ENCODE measurements at regions not wholly inside any gene's neighbourhood (a gene's known extent, or its start where the extent isn't known, plus 50 kb on each side); places are given as distances from the start of the nearest gene placed in this dataset.

GRCh38 chr2:181376999-181377398, 80.2 kb upstream of the ITGA4 start (continued):
- TF ChIP-seq, protein P1, sequence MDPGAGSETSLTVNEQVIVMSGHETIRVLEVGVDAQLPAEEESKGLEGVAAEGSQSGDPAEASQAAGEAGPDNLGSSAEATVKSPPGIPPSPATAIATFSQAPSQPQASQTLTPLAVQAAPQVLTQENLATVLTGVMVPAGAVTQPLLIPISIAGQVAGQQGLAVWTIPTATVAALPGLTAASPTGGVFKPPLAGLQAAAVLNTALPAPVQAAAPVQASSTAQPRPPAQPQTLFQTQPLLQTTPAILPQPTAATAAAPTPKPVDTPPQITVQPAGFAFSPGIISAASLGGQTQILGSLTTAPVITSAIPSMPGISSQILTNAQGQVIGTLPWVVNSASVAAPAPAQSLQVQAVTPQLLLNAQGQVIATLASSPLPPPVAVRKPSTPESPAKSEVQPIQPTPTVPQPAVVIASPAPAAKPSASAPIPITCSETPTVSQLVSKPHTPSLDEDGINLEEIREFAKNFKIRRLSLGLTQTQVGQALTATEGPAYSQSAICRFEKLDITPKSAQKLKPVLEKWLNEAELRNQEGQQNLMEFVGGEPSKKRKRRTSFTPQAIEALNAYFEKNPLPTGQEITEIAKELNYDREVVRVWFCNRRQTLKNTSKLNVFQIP (CRISPR knock-in tag; IDR thresholded peaks at IDR 0.05; ENCODE audit: borderline replicate concordance, low read depth), result peak; percentile 94; the same call in 1 of the 2 replicates
- TF ChIP-seq ZC3H10 (CRISPR knock-in tag; IDR thresholded peaks at IDR 0.05) (peak; percentile 64; the same call in 1 of the 2 replicates), TSHZ2 (CRISPR knock-in tag; IDR thresholded peaks at IDR 0.05) (peak; percentile 94), ESRRG (CRISPR knock-in tag; IDR thresholded peaks at IDR 0.05) (peak; percentile 94), ZNF565 (CRISPR knock-in tag; conservative IDR thresholded peaks at IDR 0.05; ENCODE audit: low read depth) (no peak; the same call in 1 of the 2 replicates), RARB (CRISPR knock-in tag; IDR thresholded peaks at IDR 0.05) (no peak), GLIS3 (CRISPR knock-in tag; IDR thresholded peaks at IDR 0.05) (peak; percentile 92), ISL1 (CRISPR knock-in tag; IDR thresholded peaks at IDR 0.05) (peak; percentile 100), CSDC2 (CRISPR knock-in tag; IDR thresholded peaks at IDR 0.05) (peak; percentile 75; the same call in 1 of the 2 replicates), ZNF70 (CRISPR knock-in tag; IDR thresholded peaks at IDR 0.05) (no peak), PPARA (CRISPR knock-in tag; IDR thresholded peaks at IDR 0.05; ENCODE audit: borderline replicate concordance) (no peak), BACH2 (CRISPR knock-in tag; IDR thresholded peaks at IDR 0.05; ENCODE audit: borderline replicate concordance) (no peak)
- TF ChIP-seq, protein P2, sequence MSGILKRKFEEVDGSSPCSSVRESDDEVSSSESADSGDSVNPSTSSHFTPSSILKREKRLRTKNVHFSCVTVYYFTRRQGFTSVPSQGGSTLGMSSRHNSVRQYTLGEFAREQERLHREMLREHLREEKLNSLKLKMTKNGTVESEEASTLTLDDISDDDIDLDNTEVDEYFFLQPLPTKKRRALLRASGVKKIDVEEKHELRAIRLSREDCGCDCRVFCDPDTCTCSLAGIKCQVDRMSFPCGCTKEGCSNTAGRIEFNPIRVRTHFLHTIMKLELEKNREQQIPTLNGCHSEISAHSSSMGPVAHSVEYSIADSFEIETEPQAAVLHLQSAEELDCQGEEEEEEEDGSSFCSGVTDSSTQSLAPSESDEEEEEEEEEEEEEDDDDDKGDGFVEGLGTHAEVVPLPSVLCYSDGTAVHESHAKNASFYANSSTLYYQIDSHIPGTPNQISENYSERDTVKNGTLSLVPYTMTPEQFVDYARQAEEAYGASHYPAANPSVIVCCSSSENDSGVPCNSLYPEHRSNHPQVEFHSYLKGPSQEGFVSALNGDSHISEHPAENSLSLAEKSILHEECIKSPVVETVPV (CRISPR knock-in tag; IDR thresholded peaks at IDR 0.05), result peak; percentile 96

DNA sequence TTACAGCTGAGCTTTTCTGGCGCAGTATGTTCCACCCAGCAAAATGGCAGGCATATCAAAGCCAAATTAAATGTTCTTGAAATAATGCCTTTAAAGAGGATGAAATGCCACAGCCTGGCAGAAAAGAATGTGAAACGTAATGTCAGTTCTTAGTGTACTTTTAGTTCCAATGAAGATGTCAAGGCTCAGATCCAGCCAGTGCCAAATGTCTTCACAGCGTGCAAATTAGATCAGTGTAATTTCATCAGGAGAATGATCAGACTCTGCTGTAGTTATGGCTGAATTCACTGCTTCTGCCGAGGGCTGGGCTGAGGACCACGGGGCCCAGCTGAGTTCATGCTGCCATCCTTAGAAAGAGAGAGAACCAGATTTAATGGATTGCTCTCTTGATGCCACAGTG, 78.7 kb upstream of the ITGA4 start:
- no peak for TF ChIP-seq ZNF70 (CRISPR knock-in tag; IDR thresholded peaks at IDR 0.05)
- no peak for TF ChIP-seq ZC3H10 (CRISPR knock-in tag; IDR thresholded peaks at IDR 0.05)
- TF ChIP-seq CSDC2 (CRISPR knock-in tag; IDR thresholded peaks at IDR 0.05), result 0 out of 2 replicates have a peak, but pooled peaks have one; percentile 6
- no peak for TF ChIP-seq CREB5 (CRISPR knock-in tag; IDR thresholded peaks at IDR 0.05; ENCODE audit: low read depth)
- no peak for TF ChIP-seq ZFP30 (CRISPR knock-in tag; IDR thresholded peaks at IDR 0.05)
- no peak for TF ChIP-seq ZNF8 (CRISPR knock-in tag; IDR thresholded peaks at IDR 0.05)
- TF ChIP-seq ZFP3 (CRISPR knock-in tag; IDR thresholded peaks at IDR 0.05), result no peak
- TF ChIP-seq PPARA (CRISPR knock-in tag; IDR thresholded peaks at IDR 0.05; ENCODE audit: borderline replicate concordance), result no peak
- TF ChIP-seq SNAI2 (CRISPR knock-in tag; IDR thresholded peaks at IDR 0.05), result peak; percentile 47; the same call in 1 of the 2 replicates
- no peak for TF ChIP-seq BACH2 (CRISPR knock-in tag; IDR thresholded peaks at IDR 0.05; ENCODE audit: borderline replicate concordance)
- TF ChIP-seq ZNF565 (CRISPR knock-in tag; conservative IDR thresholded peaks at IDR 0.05; ENCODE audit: low read depth), result no peak
- TF ChIP-seq OSR1 (CRISPR knock-in tag; IDR thresholded peaks at IDR 0.05), result no peak
- no peak for TF ChIP-seq PATZ1 (CRISPR knock-in tag; IDR thresholded peaks at IDR 0.05; ENCODE audit: borderline replicate concordance)
- TF ChIP-seq TOX (CRISPR knock-in tag; IDR thresholded peaks at IDR 0.05; ENCODE audit: borderline replicate concordance), result no peak
- no peak for TF ChIP-seq ESRRG (CRISPR knock-in tag; IDR thresholded peaks at IDR 0.05)
- TF ChIP-seq TSHZ2 (CRISPR knock-in tag; IDR thresholded peaks at IDR 0.05), result no peak
- no peak for TF ChIP-seq RARB (CRISPR knock-in tag; IDR thresholded peaks at IDR 0.05)
- TF ChIP-seq, protein P2 (CRISPR knock-in tag; IDR thresholded peaks at IDR 0.05), result no peak
- TF ChIP-seq, protein P1 (CRISPR knock-in tag; IDR thresholded peaks at IDR 0.05; ENCODE audit: borderline replicate concordance, low read depth), result peak; percentile 32; the same call in 1 of the 2 replicates
- no peak for TF ChIP-seq ARNTL (CRISPR knock-in tag; IDR thresholded peaks at IDR 0.05; ENCODE audit: borderline replicate concordance, low read depth)
- peak; percentile 31; the same call in 1 of the 2 replicates for TF ChIP-seq TCF4 (CRISPR knock-in tag; IDR thresholded peaks at IDR 0.05; ENCODE audit: borderline replicate concordance)
- peak; percentile 79 for TF ChIP-seq ISL1 (CRISPR knock-in tag; IDR thresholded peaks at IDR 0.05)
- ATAC-seq, result no peak

All from SK-N-SH treated with all-trans-retinoic acid at 6 μM for 48 hours (cell line).